Activated T-cell treated with anti-CD3 and anti-CD28 coated beads, Interleukin-2, amount 50 U/mL, for 48 hours (primary cell): ENCODE measurements at regions not wholly inside any gene's neighbourhood (a gene's known extent, or its start where the extent isn't known, plus 50 kb on each side); places are given as distances from the start of the nearest gene placed in this dataset.

Experiments used
- DNase-seq, 2 experiments: peaks; one replicate each; pipeline ENCODE4 v3.0.0-alpha.2; 2020

GRCh38 chr5:74372051-74372450 is 268.5 kb downstream of the ENC1 start:
- DNase-seq = no peak

- no peak for DNase-seq
Measured at GRCh38 chr5:74371621-74372020, 268.9 kb downstream of the ENC1 start.

DNA sequence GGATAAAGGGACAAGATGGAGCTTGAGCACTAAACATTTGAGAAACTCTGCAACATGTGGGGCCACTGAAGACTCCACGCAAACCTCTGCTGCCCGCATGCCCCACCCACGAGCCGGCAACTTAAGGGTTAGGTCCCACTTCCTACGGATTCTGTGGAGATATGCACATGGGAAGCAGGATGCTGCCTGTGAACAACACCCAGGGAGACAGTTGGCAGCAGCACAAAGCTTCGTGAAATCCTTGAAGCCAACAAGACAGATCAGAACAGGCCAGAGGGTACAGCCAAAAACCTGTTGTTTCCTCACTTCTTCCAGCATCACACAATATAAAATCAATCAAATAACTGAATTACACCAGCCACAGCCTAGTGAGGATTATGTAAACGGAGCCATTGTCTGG is 270.4 kb downstream of the ENC1 start:
- DNase-seq = no peak

- DNase-seq = no peak
Measured at GRCh38 chr5:74369173-74369572, 271.4 kb downstream of the ENC1 start.

- DNase-seq = no peak
Measured at GRCh38 chr5:74367934-74368333, 272.6 kb downstream of the ENC1 start.

GRCh38 chr5:74367241-74367733 is 273.2 kb downstream of the ENC1 start:
- no peak for DNase-seq

DNA sequence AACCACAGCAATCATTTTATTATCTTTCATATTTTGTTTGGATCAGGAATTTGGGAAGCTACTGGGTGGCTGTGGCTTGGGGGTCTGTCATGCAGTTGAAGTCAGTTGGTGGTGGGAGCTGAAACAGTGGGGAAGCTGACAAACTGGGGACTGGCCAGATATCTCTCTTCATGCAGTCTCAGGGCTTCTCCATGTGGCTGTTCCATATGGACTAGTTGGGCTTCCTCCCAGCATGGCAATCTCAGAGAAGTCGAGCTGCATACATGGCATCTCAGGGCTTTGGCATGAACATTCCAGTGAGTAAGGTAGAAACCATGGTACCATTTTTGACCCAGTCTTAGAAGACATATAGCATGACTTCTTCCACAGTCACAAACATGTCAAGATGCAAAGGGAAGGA is 274.8 kb downstream of the ENC1 start:
- DNase-seq = no peak

- no peak for DNase-seq
Measured at GRCh38 chr5:74364507-74364906, 276.0 kb downstream of the ENC1 start.

GRCh38 chr5:74363603-74364205 is 276.8 kb downstream of the ENC1 start:
- DNase-seq = no peak

DNA sequence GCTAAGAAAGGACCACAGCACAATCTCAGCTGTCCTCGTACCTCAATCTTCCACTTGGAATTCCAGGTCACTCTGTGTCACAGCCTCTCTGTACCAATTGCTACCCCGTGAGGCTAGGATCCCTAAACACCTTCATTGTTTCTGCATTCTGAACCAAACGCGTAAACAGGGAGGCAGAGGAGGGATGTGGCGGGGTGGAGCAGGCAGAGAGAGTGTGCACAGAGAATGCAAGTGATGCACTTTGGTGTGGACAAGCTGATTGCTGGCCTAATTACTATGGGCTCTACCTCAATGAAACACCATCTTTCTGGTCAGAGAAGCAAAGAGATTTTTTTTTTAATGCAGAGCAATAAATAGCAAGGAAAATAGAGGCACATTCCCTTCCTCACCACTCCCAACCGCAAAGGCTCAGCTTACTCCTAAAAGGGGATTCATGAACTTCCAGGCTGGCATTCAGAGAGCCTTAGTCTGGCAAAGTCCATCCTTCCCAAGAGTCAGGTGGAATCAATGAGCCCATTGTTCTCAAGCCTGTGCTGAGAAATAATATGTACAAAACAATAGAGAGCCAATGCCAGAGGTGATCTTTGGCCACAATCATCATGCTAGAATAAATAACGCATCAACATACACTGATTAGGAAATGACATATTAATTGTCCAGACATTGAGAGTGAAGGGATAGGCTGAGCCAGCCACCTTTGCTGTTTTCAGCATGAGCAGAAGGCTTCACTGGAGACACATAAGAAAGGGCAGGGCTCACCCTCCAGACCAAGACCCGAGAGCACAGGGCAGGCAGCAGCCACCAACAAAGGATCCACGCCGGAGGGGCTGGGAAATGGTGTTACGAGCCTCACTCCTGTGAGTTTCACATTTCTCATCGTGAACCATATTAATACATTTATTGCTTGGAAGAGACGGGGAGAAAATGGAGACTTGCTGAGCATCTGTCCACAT is 278.8 kb downstream of the ENC1 start:
- no peak for DNase-seq

DNA sequence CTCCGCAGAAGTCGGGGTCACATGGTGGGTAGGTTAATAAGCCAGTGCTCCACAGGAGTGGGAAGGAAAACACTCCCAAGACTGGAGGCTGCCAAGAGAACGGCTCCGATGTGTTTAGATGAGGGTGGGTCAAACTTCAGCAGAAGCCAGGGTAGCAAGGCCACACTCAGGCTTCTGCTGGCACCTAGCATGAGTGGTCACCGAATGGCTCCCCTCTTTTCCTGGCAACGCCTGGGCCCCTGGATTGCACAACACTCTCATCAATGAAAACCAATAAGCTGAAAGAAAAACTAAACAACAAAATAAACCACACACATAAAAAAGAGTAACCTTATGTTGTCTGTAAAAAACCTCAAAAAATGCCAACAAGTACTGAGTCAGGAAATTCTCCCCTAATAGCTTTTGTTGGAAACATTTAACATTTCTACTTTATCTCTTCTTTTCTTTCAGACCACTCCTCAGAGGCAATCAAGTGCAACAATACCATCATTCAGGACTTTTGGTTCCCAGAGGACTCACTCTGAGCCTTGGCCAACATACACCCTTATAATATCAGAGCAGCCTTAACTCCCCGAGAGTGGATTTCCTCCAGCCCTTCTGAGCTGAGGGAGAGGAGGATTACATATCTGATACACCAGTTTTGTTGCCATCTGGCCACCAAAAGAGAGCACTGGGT is 279.9 kb downstream of the ENC1 start:
- DNase-seq = no peak

GRCh38 chr5:74357827-74358226 is 282.7 kb downstream of the ENC1 start:
- DNase-seq = no peak

- no peak for DNase-seq
Measured at GRCh38 chr5:74356009-74356695, 284.4 kb downstream of the ENC1 start.

DNA sequence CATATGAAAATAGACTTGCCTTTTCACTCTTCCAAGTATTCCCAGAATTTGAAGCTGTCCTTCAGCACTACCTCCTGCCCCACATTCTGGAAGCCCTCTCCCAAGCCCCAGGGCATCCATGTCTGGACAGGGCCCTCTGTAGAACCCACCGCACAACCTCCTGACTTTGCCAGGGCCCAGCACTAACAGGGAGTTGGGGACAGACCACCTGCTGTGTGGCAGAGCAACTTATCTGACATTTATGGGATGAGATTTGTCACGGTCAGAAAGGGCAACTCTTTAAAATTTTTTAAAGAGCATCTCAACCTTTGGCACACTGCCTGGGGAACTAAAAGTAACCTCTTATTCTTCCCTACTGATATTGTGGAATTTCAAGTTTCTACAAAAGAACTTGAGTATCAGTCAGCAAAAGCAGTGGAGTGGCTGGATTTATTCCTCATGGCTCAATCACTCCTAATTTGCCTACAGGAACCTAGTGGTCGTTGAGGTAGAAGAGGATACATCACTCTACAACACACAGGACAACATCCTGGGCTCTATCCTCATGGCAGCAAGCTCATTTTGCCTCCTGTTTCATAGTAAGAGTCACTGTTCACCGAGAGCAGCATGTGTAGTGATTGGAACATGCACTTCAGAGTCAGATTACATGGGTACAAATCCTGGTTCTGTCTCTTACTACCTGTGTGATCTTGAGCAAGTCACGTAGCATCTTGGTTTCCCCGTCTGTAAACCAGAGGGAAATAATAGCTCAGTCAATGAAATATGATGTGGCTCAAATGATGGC is 285.3 kb downstream of the ENC1 start:
- DNase-seq = no peak

DNA sequence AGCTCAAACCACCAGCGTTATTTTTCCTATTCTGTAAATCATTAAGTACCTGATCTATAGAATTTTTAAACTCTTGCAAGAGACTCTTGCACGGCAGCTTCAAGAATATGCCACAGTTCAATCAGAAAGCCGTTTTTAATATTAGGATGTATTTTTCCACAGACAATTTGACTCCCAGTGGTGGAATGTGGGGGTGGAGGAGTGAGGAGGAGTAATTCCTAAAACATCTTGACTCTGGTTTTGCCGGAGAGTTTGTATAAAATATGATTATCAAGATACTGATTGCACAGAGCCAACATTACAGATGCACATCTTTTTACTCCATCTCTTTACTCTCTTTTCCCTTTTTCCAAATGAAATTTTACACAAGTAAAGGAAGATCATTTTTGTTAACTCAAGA is 288.3 kb downstream of the ENC1 start:
- no peak for DNase-seq

DNA sequence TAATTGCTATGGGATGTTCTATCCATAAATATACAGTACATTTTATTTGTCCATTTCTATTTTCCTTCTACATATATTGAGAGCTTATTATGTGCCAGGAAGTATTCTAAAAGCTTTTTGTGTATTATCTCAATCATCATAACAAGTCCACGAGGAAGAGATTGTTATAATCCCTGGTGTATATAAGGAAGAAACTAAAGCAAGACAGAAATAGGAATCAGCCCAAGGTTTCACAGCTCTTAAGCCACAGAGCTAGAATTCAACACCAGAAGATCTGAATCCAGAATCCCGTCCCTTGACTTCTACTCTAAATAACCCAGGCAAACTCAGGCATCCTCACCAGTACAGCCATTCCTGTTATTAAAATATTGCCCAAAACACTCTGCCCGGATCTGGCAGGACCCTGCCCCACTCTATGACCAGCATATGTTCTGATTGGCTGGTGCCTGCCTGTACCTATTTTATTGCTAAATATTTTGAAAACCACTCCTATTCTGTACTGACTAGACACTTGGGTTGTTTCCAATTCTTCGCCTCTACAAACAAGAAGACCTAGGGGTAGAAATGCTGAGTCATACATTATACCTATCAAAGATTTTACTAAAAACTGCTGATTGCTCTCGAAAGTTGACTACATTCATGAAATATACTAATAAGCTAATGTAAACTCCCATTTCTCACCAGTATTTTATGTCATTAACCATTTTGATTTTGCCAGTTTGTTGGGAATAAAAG is 297.4 kb downstream of the ENC1 start:
- DNase-seq = no peak

DNA sequence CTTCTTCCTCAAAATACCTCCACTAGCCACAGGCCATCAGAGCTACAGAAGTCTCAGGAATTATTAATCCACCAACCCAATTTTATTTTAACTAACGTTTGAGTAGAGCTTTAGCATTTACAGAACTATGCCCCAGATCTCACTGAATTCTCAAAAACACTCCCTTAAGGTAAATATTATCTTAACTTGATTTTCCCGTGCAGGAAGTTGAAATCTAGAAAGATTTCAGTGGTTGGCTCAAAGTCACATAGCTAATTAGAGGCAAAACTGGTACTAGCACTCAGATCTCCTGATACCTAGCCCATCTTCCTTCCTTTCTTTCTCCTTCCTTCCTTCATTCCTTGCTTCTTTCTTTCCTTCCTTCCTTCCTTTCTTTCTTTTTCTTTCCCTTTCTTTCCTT is 298.3 kb downstream of the ENC1 start:
- no peak for DNase-seq

DNA sequence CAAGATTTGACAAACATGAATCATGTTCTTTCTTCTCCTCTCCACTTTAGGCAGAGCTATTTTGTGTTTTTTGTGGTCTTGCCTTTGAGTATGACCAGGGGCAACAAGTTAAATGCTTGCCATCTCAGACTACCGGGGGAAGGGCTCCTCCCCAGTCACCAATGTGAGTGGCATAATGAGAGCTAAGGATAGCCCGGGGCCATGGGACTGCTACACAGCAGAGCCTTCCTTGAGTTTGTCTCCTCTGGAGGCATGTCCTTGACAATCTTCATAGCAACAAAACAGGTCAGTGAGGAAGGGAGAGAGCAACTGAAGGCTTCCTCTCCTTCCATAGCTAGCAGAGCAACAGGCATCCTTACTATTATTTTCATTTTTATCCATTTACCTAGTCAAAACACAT is 299.3 kb downstream of the ENC1 start:
- no peak for DNase-seq

GRCh38 chr5:74340476-74340875 is 300.1 kb downstream of the ENC1 start:
- no peak for DNase-seq

- DNase-seq = no peak
Measured at GRCh38 chr5:74337984-74338310, 302.6 kb downstream of the ENC1 start.

DNA sequence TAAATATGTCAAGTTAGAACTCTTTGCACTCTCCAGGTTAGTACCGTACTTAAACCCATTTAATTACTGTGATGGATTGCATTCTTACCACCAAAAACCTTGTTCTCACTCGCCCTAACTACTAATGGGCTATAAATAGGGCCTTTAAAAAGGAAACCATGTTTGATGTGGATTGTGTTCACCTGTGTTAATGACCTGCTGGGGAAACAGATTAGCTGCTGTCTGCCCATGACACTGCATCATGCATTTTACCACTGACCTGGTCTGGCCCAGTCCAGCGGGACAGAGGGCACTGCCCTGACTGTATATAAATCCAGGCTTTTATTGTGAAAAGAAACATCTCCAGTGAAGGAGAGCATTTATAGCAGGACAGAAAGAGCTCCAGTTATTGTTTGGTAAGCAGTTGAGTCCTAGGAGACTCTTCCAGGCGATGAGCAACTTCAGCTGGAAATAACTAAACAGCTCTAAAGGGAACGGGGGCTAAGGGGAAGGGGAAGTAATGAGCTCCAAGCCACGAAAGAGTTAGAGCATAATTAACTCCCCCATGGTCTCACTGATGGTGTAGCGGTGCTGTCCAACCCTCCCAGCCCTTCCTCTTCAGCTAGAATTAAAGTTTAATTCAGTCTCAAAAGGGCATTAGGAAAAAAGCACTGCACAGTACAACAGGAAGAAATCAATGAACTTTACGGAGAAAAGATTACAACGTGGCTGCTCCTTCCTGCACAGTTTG is 303.1 kb downstream of the ENC1 start:
- no peak for DNase-seq
